Erythroblast (primary cell): ENCODE measurements at regions not wholly inside any gene's neighbourhood (a gene's known extent, or its start where the extent isn't known, plus 50 kb on each side); places are given as distances from the start of the nearest gene placed in this dataset.

ENCODE experiments used
- GATA1 ChIP-seq: IDR thresholded peaks from 2 replicates; pipeline ENCODE4 v1.6.1; 2011; ENCODE audit warnings: low read depth, mild to moderate bottlenecking, control low read depth, low read length, moderate library complexity
- POLR2A ChIP-seq: IDR thresholded peaks from 2 replicates; pipeline ENCODE4 v1.6.1; 2011; ENCODE audit warnings: mild to moderate bottlenecking, low read length

DNA sequence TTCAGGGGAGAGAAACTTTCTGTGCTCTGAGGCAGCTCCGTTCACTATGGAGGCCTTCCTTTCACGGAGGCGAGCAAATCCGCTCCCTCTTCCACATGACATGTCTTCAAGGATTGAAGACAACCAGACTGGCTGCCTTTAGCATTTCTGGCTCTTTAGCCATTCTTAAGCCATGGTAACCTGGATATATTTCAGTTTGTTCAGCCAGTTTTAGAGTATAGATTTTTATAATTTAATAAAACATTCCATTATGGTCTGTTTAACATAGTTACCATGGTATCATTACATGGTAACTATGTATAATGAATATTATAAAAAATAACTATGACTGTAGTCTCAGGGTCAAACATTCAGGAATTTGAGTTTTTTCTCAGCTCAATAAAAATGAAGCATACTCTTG is 54.2 kb upstream of the NFIA start:
- TF ChIP-seq POLR2A = no peak
- TF ChIP-seq GATA1 = no peak
